Astrocyte (in vitro differentiated cells and primary cell): ENCODE measurements at regions not wholly inside any gene's neighbourhood (a gene's known extent, or its start where the extent isn't known, plus 50 kb on each side); places are given as distances from the start of the nearest gene placed in this dataset.

ENCODE experiments used
- DNase-seq: peaks from one replicate; pipeline ENCODE4 v3.0.0-alpha.2; 2010; ENCODE audit warnings: low read depth
- FAIRE-seq: peaks from 2 replicates; lab custom pipeline; 2011; peaks lifted over from hg19 to GRCh38; lab: Jason Lieb, UNC
- H2AFZ ChIP-seq: 2 replicates; pipeline ENCODE4 v1.6.0; 2012; ENCODE audit warnings: low read depth, low read length, inconsistent platforms
- H3K27ac ChIP-seq: 2 replicates; pipeline ENCODE4 v1.5.1; 2011; ENCODE audit warnings: low read depth, low read length, inconsistent platforms
- H3K27me3 ChIP-seq: 2 replicates; pipeline ENCODE4 v1.6.0; 2011; ENCODE audit warnings: low read length, inconsistent platforms; ENCODE audit not compliant: insufficient read depth
- H3K36me3 ChIP-seq: 2 replicates; pipeline ENCODE4 v1.5.1; 2011; ENCODE audit warnings: low read length, inconsistent platforms; ENCODE audit not compliant: insufficient read depth
- H3K4me1 ChIP-seq: 2 replicates; pipeline ENCODE4 v1.5.1; 2011; ENCODE audit warnings: low read length, inconsistent platforms; ENCODE audit not compliant: insufficient read depth
- H3K4me2 ChIP-seq: 2 replicates; pipeline ENCODE4 v1.6.0; 2012; ENCODE audit warnings: low read length, inconsistent platforms
- H3K4me3 ChIP-seq: 2 replicates; pipeline ENCODE4 v1.5.1; 2011; ENCODE audit warnings: low read depth, mild to moderate bottlenecking, low read length, inconsistent platforms; ENCODE audit not compliant: insufficient read depth
- H3K79me2 ChIP-seq: 2 replicates; pipeline ENCODE4 v1.6.0; 2012; ENCODE audit warnings: mild to moderate bottlenecking, low read length, inconsistent platforms; ENCODE audit not compliant: insufficient read depth
- H3K9ac ChIP-seq: 2 replicates; pipeline ENCODE4 v1.6.0; 2012; ENCODE audit warnings: mild to moderate bottlenecking, low read length, inconsistent platforms
- H3K9me3 ChIP-seq: 2 replicates; pipeline ENCODE4 v1.5.1; 2012; ENCODE audit warnings: low read depth, mild to moderate bottlenecking, low read length, inconsistent platforms; ENCODE audit not compliant: insufficient read depth
- H4K20me1 ChIP-seq: 2 replicates; pipeline ENCODE4 v1.6.0; 2012; ENCODE audit warnings: low read length, inconsistent platforms; ENCODE audit not compliant: insufficient read depth
- H3K27ac Mint-ChIP-seq: one replicate; pipeline ENCODE4 v1.8.0; 2021; ENCODE audit warnings: mild to moderate bottlenecking, mixed read lengths; ENCODE audit not compliant: unreplicated experiment
- H3K27me3 Mint-ChIP-seq: one replicate; pipeline ENCODE4 v1.8.0; 2021; ENCODE audit warnings: low read depth, mixed read lengths; ENCODE audit not compliant: unreplicated experiment
- H3K36me3 Mint-ChIP-seq: one replicate; pipeline ENCODE4 v1.8.0; 2021; ENCODE audit warnings: low read depth, mixed read lengths; ENCODE audit not compliant: unreplicated experiment
- H3K4me1 Mint-ChIP-seq: one replicate; pipeline ENCODE4 v1.8.0; 2021; ENCODE audit warnings: low read depth, mixed read lengths; ENCODE audit not compliant: unreplicated experiment
- H3K4me3 Mint-ChIP-seq: one replicate; pipeline ENCODE4 v1.8.0; 2021; ENCODE audit warnings: mild to moderate bottlenecking, moderate library complexity, mixed read lengths; ENCODE audit not compliant: unreplicated experiment
- H3K9me3 Mint-ChIP-seq: one replicate; pipeline ENCODE4 v1.8.0; 2021; ENCODE audit warnings: mild to moderate bottlenecking, mixed read lengths; ENCODE audit not compliant: unreplicated experiment
- CTCF ChIP-seq: IDR thresholded peaks from 2 replicates; pipeline ENCODE4 v1.5.1; 2011; ENCODE audit warnings: low read depth, mild to moderate bottlenecking, inconsistent platforms, low read length, moderate library complexity; ENCODE audit not compliant: insufficient read depth
- EZH2 ChIP-seq: IDR thresholded peaks from 2 replicates; pipeline ENCODE4 v1.6.1; 2012; ENCODE audit warnings: mild to moderate bottlenecking, low read length, inconsistent platforms; ENCODE audit not compliant: insufficient read depth

DNA sequence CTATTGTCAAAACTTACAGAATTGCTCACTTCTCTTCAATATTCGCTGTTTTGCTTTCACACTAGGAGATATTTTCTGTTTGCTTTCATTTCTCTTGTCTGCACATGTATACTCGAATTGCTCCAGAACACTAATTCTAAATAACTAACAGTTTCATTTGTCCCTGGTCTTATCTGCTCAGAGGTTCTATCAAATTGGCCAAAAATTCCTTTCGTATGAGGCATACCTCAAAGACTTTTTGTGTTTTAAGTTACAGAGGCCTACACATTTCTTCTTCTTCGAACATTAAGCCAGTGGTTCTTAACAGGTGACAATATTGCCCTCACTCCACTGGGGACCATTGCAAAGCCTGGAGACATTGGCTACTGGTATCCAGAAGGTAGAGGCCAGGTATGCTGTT lies 1314.6 kb downstream of the EFNB2 start:
- no peak overlapping the region for H2AFZ ChIP-seq
- no peak overlapping the region for H3K4me3 ChIP-seq
- Mint-ChIP-seq H3K4me1 (peaks cover 9% of the 10 kb centered on the region), H3K27ac (no peak overlapping the region), H3K4me3 (no peak overlapping the region), H3K27me3 (no peaks in the 10 kb centered on the region), H3K9me3 (no peaks in the 10 kb centered on the region), H3K36me3 (no peaks in the 10 kb centered on the region)
- H3K4me1 ChIP-seq: peaks cover 10% of the 10 kb centered on the region
- H3K9ac ChIP-seq: no peak overlapping the region
- no peaks in the 10 kb centered on the region for H3K9me3 ChIP-seq
- H4K20me1 ChIP-seq: no peaks in the 10 kb centered on the region
- H3K27ac ChIP-seq: no peak overlapping the region
- H3K79me2 ChIP-seq: no peaks in the 10 kb centered on the region
- H3K27me3 ChIP-seq: no peaks in the 10 kb centered on the region
- no peaks in the 10 kb centered on the region for H3K36me3 ChIP-seq
- DNase-seq (peak; percentile 57), FAIRE-seq (no peak)
- peak overlapping the region; percentile 11 for H3K4me2 ChIP-seq
- TF ChIP-seq EZH2 (no peak), CTCF (no peak)

GRCh38 chr13:105220063-105220462 lies 1315.4 kb downstream of the EFNB2 start:
- Mint-ChIP-seq H3K27ac (no peak overlapping the region), H3K9me3 (no peaks in the 10 kb centered on the region), H3K4me1 (peaks cover 9% of the 10 kb centered on the region), H3K4me3 (no peak overlapping the region), H3K36me3 (no peaks in the 10 kb centered on the region), H3K27me3 (no peaks in the 10 kb centered on the region)
- Histone ChIP-seq H3K27me3 (no peaks in the 10 kb centered on the region), H3K79me2 (no peaks in the 10 kb centered on the region), H3K36me3 (no peaks in the 10 kb centered on the region), H3K9me3 (no peaks in the 10 kb centered on the region), H3K27ac (peak overlapping the region; percentile 32), H3K4me3 (no peak overlapping the region), H3K9ac (no peak overlapping the region), H3K4me2 (peak overlapping the region; percentile 42), H3K4me1 (peaks cover 10% of the 10 kb centered on the region), H2AFZ (peak overlapping the region; percentile 44), H4K20me1 (no peaks in the 10 kb centered on the region)
- DNase-seq: peak; percentile 58
- no peak for TF ChIP-seq CTCF
- no peak for TF ChIP-seq EZH2
- FAIRE-seq: no peak

DNA sequence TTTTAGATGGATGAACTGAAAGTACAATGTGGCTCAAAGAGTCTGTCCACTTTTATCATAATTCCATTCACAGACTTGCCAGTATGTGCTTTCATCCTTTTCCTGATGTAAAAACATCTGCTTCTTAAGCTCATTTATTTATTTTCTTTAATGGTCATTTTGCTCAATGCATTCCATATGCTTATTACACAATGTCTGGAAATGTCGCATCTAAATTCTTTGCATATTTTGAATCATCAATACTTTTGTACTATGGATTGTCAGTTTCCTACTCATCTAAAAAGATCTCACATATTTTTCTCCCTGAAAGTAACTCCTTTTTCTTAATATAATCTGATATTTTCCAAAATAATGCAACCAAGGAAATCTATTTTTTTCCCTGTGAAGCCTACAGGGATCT lies 1315.8 kb downstream of the EFNB2 start:
- no peak for FAIRE-seq

More for the DNA sequence above, 1315.8 kb downstream of the EFNB2 start:
- Mint-ChIP-seq H3K4me1 (peaks cover 9% of the 10 kb centered on the region), H3K27me3 (no peaks in the 10 kb centered on the region), H3K27ac (no peak overlapping the region), H3K9me3 (no peaks in the 10 kb centered on the region), H3K4me3 (no peak overlapping the region), H3K36me3 (no peaks in the 10 kb centered on the region)
- no peaks in the 10 kb centered on the region for H3K9me3 ChIP-seq
- H3K4me1 ChIP-seq: peaks cover 10% of the 10 kb centered on the region
- peak overlapping the region; percentile 42 for H3K4me2 ChIP-seq
- H2AFZ ChIP-seq: peak overlapping the region; percentile 44
- H3K27me3 ChIP-seq: no peaks in the 10 kb centered on the region
- no peaks in the 10 kb centered on the region for H4K20me1 ChIP-seq
- H3K79me2 ChIP-seq: no peaks in the 10 kb centered on the region
- DNase-seq: peak; percentile 45
- no peak overlapping the region for H3K9ac ChIP-seq
- H3K27ac ChIP-seq: peak overlapping the region; percentile 32
- no peaks in the 10 kb centered on the region for H3K36me3 ChIP-seq
- no peak overlapping the region for H3K4me3 ChIP-seq
- TF ChIP-seq CTCF: no peak
- TF ChIP-seq EZH2: no peak
